ENCODE measurements at regions not wholly inside any gene's neighbourhood (a gene's known extent, or its start where the extent isn't known, plus 50 kb on each side); places are given as distances from the start of the nearest gene placed in this dataset.

GRCh38 chr7:43004082-43004481 is 71.9 kb downstream of the MRPL32 start:
- POLR2A ChIA-PET (ENCODE audit: partially characterized antibody): interaction anchor here (0.6 kb wide), 1 partner anchor 73 kb away, joined by 4 read pairs; no protein-coding TSS in a partner anchor
- Histone ChIP-seq H4K8ac (ENCODE audit: extremely low read depth, insufficient read depth, low read length) (no peak overlapping the region), H4K91ac (replicated peaks; ENCODE audit: insufficient read length, low read length) (no peak overlapping the region), H3K27me3 (replicated peaks in 1 of 4; ENCODE audit: control insufficient read depth in 3 of 4, extremely low read depth in 1 of 4, insufficient read depth in 3 of 4, low read length in 3 of 4) (no peaks in the 10 kb centered on the region), H3K4ac (replicated peaks; ENCODE audit: insufficient read length, low read depth, low read length) (no peak overlapping the region), H3K23me2 (ENCODE audit: low read depth, low read length) (no peaks in the 10 kb centered on the region; the same call in 1 of the 2 replicates), H3K9me3 (ENCODE audit: insufficient read depth in 2 of 2, low read depth in 1 of 2, low read length in 1 of 2) (no peaks in the 10 kb centered on the region), H2BK5ac (ENCODE audit: low read depth, low read length) (no peak overlapping the region), H2BK120ac (replicated peaks; ENCODE audit: low read depth, low read length) (no peak overlapping the region), H3K36me3 (ENCODE audit: control insufficient read depth in 2 of 4, insufficient read depth in 4 of 4, low read length in 3 of 4) (no peaks in the 10 kb centered on the region), H3K9ac (replicated peaks in 1 of 4; ENCODE audit: extremely low read depth in 1 of 4, low read depth in 3 of 4, low read length in 3 of 4) (no peak overlapping the region), H3K23ac (ENCODE audit: insufficient read length) (no peak overlapping the region), H4K5ac (ENCODE audit: insufficient read length, low read depth, low read length) (no peak overlapping the region), H3K79me2 (ENCODE audit: control insufficient read depth in 1 of 2, insufficient read depth in 2 of 2, low read length in 2 of 2) (no peaks in the 10 kb centered on the region), H3K4me3 (ENCODE audit: extremely low read depth in 1 of 4, insufficient read depth in 2 of 4, low read depth in 3 of 4, low read length in 4 of 4) (no peak overlapping the region), H3K27ac (ENCODE audit: low read depth, low read length) (no peak overlapping the region), H3K14ac (ENCODE audit: insufficient read length) (no peak overlapping the region), H2BK20ac (ENCODE audit: low read length) (no peak overlapping the region), H2BK12ac (ENCODE audit: low read depth, low read length) (no peak overlapping the region), H2AK5ac (ENCODE audit: low read depth, low read length) (no peak overlapping the region), H3K56ac (replicated peaks; ENCODE audit: insufficient read length, low read depth, low read length) (no peak overlapping the region), H2AFZ (ENCODE audit: low read length) (no peak overlapping the region), H3K79me1 (ENCODE audit: low read depth, low read length) (no peaks in the 10 kb centered on the region), H3K4me1 (replicated peaks in 1 of 4; ENCODE audit: control insufficient read depth in 3 of 4, insufficient read depth in 4 of 4, low read length in 3 of 4) (peaks cover 2 to 5% (median 2%) of the 10 kb centered on the region in 4 experiments; a peak in 4 of 7 replicates), H2BK15ac (ENCODE audit: low read length) (no peak overlapping the region), H4K20me1 (replicated peaks in 1 of 2; ENCODE audit: control insufficient read depth in 1 of 2, insufficient read depth in 2 of 2, low read length in 2 of 2) (no peaks in the 10 kb centered on the region), H3K4me2 (ENCODE audit: insufficient read depth in 1 of 2, low read depth in 2 of 2, low read length in 2 of 2) (no peak overlapping the region), H3K18ac (ENCODE audit: extremely low read depth, low read length) (no peak overlapping the region)
- no peak for TF ChIP-seq BCL11A (IDR thresholded peaks at IDR 0.05; ENCODE audit: low read depth in 2 of 2, low read length in 2 of 2)
- no peak for TF ChIP-seq E2F6 (IDR thresholded peaks at IDR 0.05)
- no peak for TF ChIP-seq RFX5 (IDR thresholded peaks at IDR 0.05; ENCODE audit: borderline replicate concordance, low read depth, low read length)
- TF ChIP-seq SAP30 (IDR thresholded peaks at IDR 0.05; ENCODE audit: insufficient read depth, insufficient replicate concordance, low read length): no peak
- no peak for TF ChIP-seq BRCA1 (IDR thresholded peaks at IDR 0.05; ENCODE audit: low read depth, low read length)
- no peak for FAIRE-seq
- CTCF ChIA-PET (ENCODE audit: partially characterized antibody): interaction anchor here (0.7 to 1.0 kb wide), 4 partner anchors 11 to 257 kb away, joined by 3 read pairs; no protein-coding TSS in a partner anchor
- no peak for DNase-seq (ENCODE audit: low read depth in 1 of 2, low spot score in 2 of 2)

All from H1 (cell line).